ENCODE measurements at regions not wholly inside any gene's neighbourhood (a gene's known extent, or its start where the extent isn't known, plus 50 kb on each side); places are given as distances from the start of the nearest gene placed in this dataset.

GRCh38 chr1:116832932-116833578, 76.7 kb upstream of the PTGFRN start:
- H3K27ac ChIP-seq (ENCODE audit: poor library complexity, severe bottlenecking) = no peak overlapping the region
- TF ChIP-seq, protein P1, sequence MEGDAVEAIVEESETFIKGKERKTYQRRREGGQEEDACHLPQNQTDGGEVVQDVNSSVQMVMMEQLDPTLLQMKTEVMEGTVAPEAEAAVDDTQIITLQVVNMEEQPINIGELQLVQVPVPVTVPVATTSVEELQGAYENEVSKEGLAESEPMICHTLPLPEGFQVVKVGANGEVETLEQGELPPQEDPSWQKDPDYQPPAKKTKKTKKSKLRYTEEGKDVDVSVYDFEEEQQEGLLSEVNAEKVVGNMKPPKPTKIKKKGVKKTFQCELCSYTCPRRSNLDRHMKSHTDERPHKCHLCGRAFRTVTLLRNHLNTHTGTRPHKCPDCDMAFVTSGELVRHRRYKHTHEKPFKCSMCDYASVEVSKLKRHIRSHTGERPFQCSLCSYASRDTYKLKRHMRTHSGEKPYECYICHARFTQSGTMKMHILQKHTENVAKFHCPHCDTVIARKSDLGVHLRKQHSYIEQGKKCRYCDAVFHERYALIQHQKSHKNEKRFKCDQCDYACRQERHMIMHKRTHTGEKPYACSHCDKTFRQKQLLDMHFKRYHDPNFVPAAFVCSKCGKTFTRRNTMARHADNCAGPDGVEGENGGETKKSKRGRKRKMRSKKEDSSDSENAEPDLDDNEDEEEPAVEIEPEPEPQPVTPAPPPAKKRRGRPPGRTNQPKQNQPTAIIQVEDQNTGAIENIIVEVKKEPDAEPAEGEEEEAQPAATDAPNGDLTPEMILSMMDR (IDR thresholded peaks at IDR 0.05; ENCODE audit: poor library complexity, severe bottlenecking) = no peak
- DNase-seq (ENCODE audit: low spot score) (no peak), ATAC-seq (ENCODE audit: low read depth) (no peak)
- no peak overlapping the region for H3K4me3 ChIP-seq (ENCODE audit: severe bottlenecking)
- H3K4me1 ChIP-seq (ENCODE audit: insufficient read depth, poor library complexity, severe bottlenecking) = no peaks in the 10 kb centered on the region
- H3K36me3 ChIP-seq (ENCODE audit: low read depth) = no peaks in the 10 kb centered on the region
- peaks cover under 1% of the 10 kb centered on the region for H3K9me3 ChIP-seq (ENCODE audit: severe bottlenecking)
- H3K27me3 ChIP-seq (ENCODE audit: insufficient read depth, poor library complexity, severe bottlenecking) = no peaks in the 10 kb centered on the region

- Histone ChIP-seq H3K9me3 (ENCODE audit: severe bottlenecking) (no peaks in the 10 kb centered on the region), H3K36me3 (ENCODE audit: low read depth) (no peaks in the 10 kb centered on the region), H3K4me1 (ENCODE audit: insufficient read depth, poor library complexity, severe bottlenecking) (no peaks in the 10 kb centered on the region), H3K27ac (ENCODE audit: poor library complexity, severe bottlenecking) (no peak overlapping the region), H3K27me3 (ENCODE audit: insufficient read depth, poor library complexity, severe bottlenecking) (no peaks in the 10 kb centered on the region), H3K4me3 (ENCODE audit: severe bottlenecking) (no peak overlapping the region)
- DNase-seq (ENCODE audit: low spot score) (no peak), ATAC-seq (ENCODE audit: low read depth) (no peak)
- TF ChIP-seq, protein P1 (IDR thresholded peaks at IDR 0.05; ENCODE audit: poor library complexity, severe bottlenecking) = no peak
These were observed 76.0 kb upstream of the PTGFRN start for GRCh38 chr1:116833718-116834117.

GRCh38 chr1:116834595-116834994, 75.1 kb upstream of the PTGFRN start:
- TF ChIP-seq, protein P1 (IDR thresholded peaks at IDR 0.05; ENCODE audit: poor library complexity, severe bottlenecking) = no peak
- DNase-seq (ENCODE audit: low spot score) (no peak), ATAC-seq (ENCODE audit: low read depth) (no peak)
- Histone ChIP-seq H3K4me1 (ENCODE audit: insufficient read depth, poor library complexity, severe bottlenecking) (no peaks in the 10 kb centered on the region), H3K9me3 (ENCODE audit: severe bottlenecking) (no peaks in the 10 kb centered on the region), H3K4me3 (ENCODE audit: severe bottlenecking) (no peak overlapping the region), H3K27me3 (ENCODE audit: insufficient read depth, poor library complexity, severe bottlenecking) (no peaks in the 10 kb centered on the region), H3K36me3 (ENCODE audit: low read depth) (no peaks in the 10 kb centered on the region), H3K27ac (ENCODE audit: poor library complexity, severe bottlenecking) (no peak overlapping the region)

GRCh38 chr1:116835161-116835560, 74.6 kb upstream of the PTGFRN start:
- ATAC-seq (ENCODE audit: low read depth) = no peak
- no peak for DNase-seq (ENCODE audit: low spot score)

DNA sequence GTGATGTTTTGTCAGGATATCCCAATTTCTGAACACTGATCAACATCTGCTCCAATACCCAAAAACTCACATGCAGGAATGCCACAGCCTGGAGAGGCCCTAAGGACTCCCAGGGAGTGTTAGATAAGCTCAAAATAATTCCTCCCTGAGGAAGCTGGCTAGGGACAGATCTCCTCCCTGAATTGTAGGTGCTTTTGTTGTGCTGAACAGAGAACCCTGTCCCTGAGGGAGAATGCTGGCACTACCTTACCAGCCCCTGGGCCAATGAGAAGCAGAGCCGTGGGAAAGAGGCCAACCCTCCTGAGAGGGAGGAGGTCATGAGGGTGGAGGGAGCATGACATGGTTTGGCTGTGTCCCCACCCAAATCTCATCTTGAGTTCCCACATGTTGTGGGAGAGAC, 73.6 kb upstream of the PTGFRN start:
- TF ChIP-seq, protein P1 (IDR thresholded peaks at IDR 0.05; ENCODE audit: poor library complexity, severe bottlenecking) = no peak
- no peak for ATAC-seq (ENCODE audit: low read depth)

More at GRCh38 chr1:116835161-116835560, 74.6 kb upstream of the PTGFRN start:
- Histone ChIP-seq H3K27ac (ENCODE audit: poor library complexity, severe bottlenecking) (no peak overlapping the region), H3K27me3 (ENCODE audit: insufficient read depth, poor library complexity, severe bottlenecking) (no peaks in the 10 kb centered on the region), H3K4me1 (ENCODE audit: insufficient read depth, poor library complexity, severe bottlenecking) (no peaks in the 10 kb centered on the region), H3K4me3 (ENCODE audit: severe bottlenecking) (no peak overlapping the region), H3K9me3 (ENCODE audit: severe bottlenecking) (no peaks in the 10 kb centered on the region), H3K36me3 (ENCODE audit: low read depth) (no peaks in the 10 kb centered on the region)
- TF ChIP-seq, protein P1 (IDR thresholded peaks at IDR 0.05; ENCODE audit: poor library complexity, severe bottlenecking) = no peak

More for the DNA sequence above, 73.6 kb upstream of the PTGFRN start:
- Histone ChIP-seq H3K27ac (ENCODE audit: poor library complexity, severe bottlenecking) (no peak overlapping the region), H3K4me3 (ENCODE audit: severe bottlenecking) (no peak overlapping the region), H3K9me3 (ENCODE audit: severe bottlenecking) (no peaks in the 10 kb centered on the region), H3K27me3 (ENCODE audit: insufficient read depth, poor library complexity, severe bottlenecking) (no peaks in the 10 kb centered on the region), H3K4me1 (ENCODE audit: insufficient read depth, poor library complexity, severe bottlenecking) (no peaks in the 10 kb centered on the region), H3K36me3 (ENCODE audit: low read depth) (no peaks in the 10 kb centered on the region)
- no peak for DNase-seq (ENCODE audit: low spot score)
